Kidney (tissue), 13 donors: ENCODE measurements at regions not wholly inside any gene's neighbourhood (a gene's known extent, or its start where the extent isn't known, plus 50 kb on each side); places are given as distances from the start of the nearest gene placed in this dataset.
A peak's percentile ranks its signal among the peaks of the same experiment; 100 is the strongest.

Source experiments
- DNase-seq, 5 donors: peaks; one replicate each; pipeline ENCODE4 v3.0.0-alpha.2; 2013 to 2020
- FAIRE-seq: peaks from 2 replicates; lab custom pipeline; 2012; peaks lifted over from hg19 to GRCh38; lab: Jason Lieb, UNC
- H3K27ac ChIP-seq, 2 donors: one replicate each; pipeline ENCODE4 v1.7.0; 2013; ENCODE audit warnings: low read depth in 2 of 2, low read length in 2 of 2, inconsistent platforms in 1 of 2
- H3K27me3 ChIP-seq: one replicate; pipeline ENCODE4 v1.7.1; 2013; ENCODE audit warnings: low read length, inconsistent platforms; ENCODE audit not compliant: control insufficient read depth, insufficient read depth
- H3K36me3 ChIP-seq, 3 donors: one replicate each; pipeline versions ENCODE4 v1.7.0 to v1.7.1; 2013; ENCODE audit warnings: low read length in 3 of 3, control low read depth in 1 of 3, inconsistent platforms in 1 of 3; ENCODE audit not compliant: insufficient read depth in 3 of 3, control insufficient read depth in 2 of 3
- H3K4me1 ChIP-seq, 3 donors: one replicate each; pipeline versions ENCODE4 v1.7.0 to v1.7.1; 2013; ENCODE audit warnings: low read length in 3 of 3, inconsistent platforms in 1 of 3, low read depth in 1 of 3; ENCODE audit not compliant: control insufficient read depth in 2 of 3, insufficient read depth in 2 of 3
- H3K4me3 ChIP-seq, 3 donors: one replicate each; pipeline versions ENCODE4 v1.7.0 to v1.8.1; 2013; ENCODE audit warnings: low read length in 3 of 3, control low read depth in 1 of 3, inconsistent platforms in 1 of 3
- H3K9ac ChIP-seq, 3 donors: one replicate each; pipeline versions ENCODE4 v1.7.0 to v1.7.1; 2013; ENCODE audit warnings: low read length in 3 of 3, control low read depth in 1 of 3, inconsistent platforms in 1 of 3
- H3K9me3 ChIP-seq, 3 donors: one replicate each; pipeline versions ENCODE4 v1.7.0 to v1.7.1; 2013; ENCODE audit warnings: low read length in 3 of 3, control low read depth in 1 of 3, inconsistent platforms in 1 of 3; ENCODE audit not compliant: control insufficient read depth in 2 of 3, insufficient read depth in 1 of 3
- intact Hi-C: fragments of 100-400 bp; cut with DNase I; formaldehyde crosslinking; loops from one replicate; pipeline ENCODE4 v1.11.1; 2022
- TF ChIP-seq, protein P1 (sequence below): IDR thresholded peaks from 3 replicates; pipeline ENCODE4 v1.5.1; 2012; ENCODE audit warnings: mild to moderate bottlenecking, moderate library complexity, borderline replicate concordance; ENCODE audit not compliant: insufficient read depth; ENCODE audit errors: extremely low read depth
- donor health status: control.
- donor health status: control.
- donor health status: control.
- donor health status: control.
- donor health status: control.
- donor health status: DM: yes; HTN: yes; CAD: no.
- donor health status: Normal renal cell carcinoma (clear cell type).

- H3K4me1 ChIP-seq = no peaks in the 10 kb centered on the region
- H3K27me3 ChIP-seq = no peaks in the 10 kb centered on the region
- H3K9me3 ChIP-seq = no peaks in the 10 kb centered on the region
- H3K36me3 ChIP-seq = no peaks in the 10 kb centered on the region
- DNase-seq (no peak), FAIRE-seq (no peak)
- H3K4me3 ChIP-seq = no peak overlapping the region
- TF ChIP-seq, protein P1, sequence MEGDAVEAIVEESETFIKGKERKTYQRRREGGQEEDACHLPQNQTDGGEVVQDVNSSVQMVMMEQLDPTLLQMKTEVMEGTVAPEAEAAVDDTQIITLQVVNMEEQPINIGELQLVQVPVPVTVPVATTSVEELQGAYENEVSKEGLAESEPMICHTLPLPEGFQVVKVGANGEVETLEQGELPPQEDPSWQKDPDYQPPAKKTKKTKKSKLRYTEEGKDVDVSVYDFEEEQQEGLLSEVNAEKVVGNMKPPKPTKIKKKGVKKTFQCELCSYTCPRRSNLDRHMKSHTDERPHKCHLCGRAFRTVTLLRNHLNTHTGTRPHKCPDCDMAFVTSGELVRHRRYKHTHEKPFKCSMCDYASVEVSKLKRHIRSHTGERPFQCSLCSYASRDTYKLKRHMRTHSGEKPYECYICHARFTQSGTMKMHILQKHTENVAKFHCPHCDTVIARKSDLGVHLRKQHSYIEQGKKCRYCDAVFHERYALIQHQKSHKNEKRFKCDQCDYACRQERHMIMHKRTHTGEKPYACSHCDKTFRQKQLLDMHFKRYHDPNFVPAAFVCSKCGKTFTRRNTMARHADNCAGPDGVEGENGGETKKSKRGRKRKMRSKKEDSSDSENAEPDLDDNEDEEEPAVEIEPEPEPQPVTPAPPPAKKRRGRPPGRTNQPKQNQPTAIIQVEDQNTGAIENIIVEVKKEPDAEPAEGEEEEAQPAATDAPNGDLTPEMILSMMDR = no peak
- no peak overlapping the region for H3K27ac ChIP-seq
- intact Hi-C loops = no loop called here
- H3K9ac ChIP-seq = no peak overlapping the region
These were observed 212.6 kb downstream of the PMAIP1 start for GRCh38 chr18:60112369-60112768.

- TF ChIP-seq, protein P1 = no peak
- intact Hi-C loops = no loop called here
- no peaks in the 10 kb centered on the region for H3K9me3 ChIP-seq
- DNase-seq (no peak), FAIRE-seq (no peak)
- H3K27me3 ChIP-seq = no peaks in the 10 kb centered on the region
- H3K4me1 ChIP-seq = no peaks in the 10 kb centered on the region
- no peak overlapping the region for H3K4me3 ChIP-seq
- H3K27ac ChIP-seq = no peak overlapping the region
- no peaks in the 10 kb centered on the region for H3K36me3 ChIP-seq
- no peak overlapping the region for H3K9ac ChIP-seq
These were observed 211.7 kb downstream of the PMAIP1 start for GRCh38 chr18:60111525-60111924.

GRCh38 chr18:60110836-60111235, 211.0 kb downstream of the PMAIP1 start:
- no peaks in the 10 kb centered on the region for H3K36me3 ChIP-seq
- no peak overlapping the region for H3K9ac ChIP-seq
- TF ChIP-seq, protein P1 = no peak
- no peaks in the 10 kb centered on the region for H3K4me1 ChIP-seq
- H3K27ac ChIP-seq = no peak overlapping the region
- no peaks in the 10 kb centered on the region for H3K9me3 ChIP-seq
- FAIRE-seq = no peak
- intact Hi-C loops = no loop called here
- DNase-seq = peak in 2 of 5 donors; percentile 31 to 69
- no peak overlapping the region for H3K4me3 ChIP-seq
- no peaks in the 10 kb centered on the region for H3K27me3 ChIP-seq

DNA sequence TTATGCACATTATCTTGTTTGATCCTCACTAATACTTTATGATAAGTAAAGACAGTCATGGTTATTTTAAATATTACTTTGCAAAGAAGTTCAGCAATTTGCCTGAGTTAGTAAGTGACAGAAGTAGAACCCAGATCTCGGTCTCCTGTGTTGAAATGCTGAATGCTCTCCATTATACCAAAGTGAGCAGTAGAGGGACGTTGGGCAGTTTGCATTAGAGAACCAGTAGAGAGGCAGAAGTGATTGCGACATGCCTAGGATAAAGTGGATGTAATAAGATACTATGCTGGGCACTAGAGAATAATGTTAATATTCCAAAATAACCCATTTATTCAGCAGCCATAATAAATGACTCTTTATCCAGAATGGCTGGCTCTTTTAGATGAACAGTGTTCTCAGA, 201.0 kb downstream of the PMAIP1 start:
- no peaks in the 10 kb centered on the region for H3K4me1 ChIP-seq
- intact Hi-C loops = no loop called here
- DNase-seq (no peak), FAIRE-seq (no peak)
- no peak overlapping the region for H3K27ac ChIP-seq
- H3K9ac ChIP-seq = no peak overlapping the region
- no peaks in the 10 kb centered on the region for H3K27me3 ChIP-seq
- H3K9me3 ChIP-seq = no peaks in the 10 kb centered on the region
- no peak overlapping the region for H3K4me3 ChIP-seq
- TF ChIP-seq, protein P1 = no peak
- no peaks in the 10 kb centered on the region for H3K36me3 ChIP-seq
